ENCODE measurements at regions not wholly inside any gene's neighbourhood (a gene's known extent, or its start where the extent isn't known, plus 50 kb on each side); places are given as distances from the start of the nearest gene placed in this dataset.

GRCh38 chr13:73879346-73880015 is 254.7 kb downstream of the KLF12 start:
- DNase-seq, result no peak

- no peak for DNase-seq
Measured at GRCh38 chr13:73877399-73877798, 256.8 kb downstream of the KLF12 start.

- no peak for DNase-seq
Measured at GRCh38 chr13:73876323-73876722, 257.9 kb downstream of the KLF12 start.

GRCh38 chr13:73873940-73874830 is 260.0 kb downstream of the KLF12 start:
- DNase-seq, result no peak

GRCh38 chr13:73872397-73872796 is 261.8 kb downstream of the KLF12 start:
- DNase-seq, result no peak

GRCh38 chr13:73870970-73871935 is 263.0 kb downstream of the KLF12 start:
- no peak for DNase-seq

- no peak for DNase-seq
Measured at GRCh38 chr13:73870036-73870741, 264.0 kb downstream of the KLF12 start.

- no peak for DNase-seq
Measured at GRCh38 chr13:73865027-73865426, 269.2 kb downstream of the KLF12 start.

GRCh38 chr13:73861136-73861535 is 273.1 kb downstream of the KLF12 start:
- DNase-seq, result no peak

- no peak for DNase-seq
Measured at GRCh38 chr13:73860501-73860900, 273.7 kb downstream of the KLF12 start.

GRCh38 chr13:73859841-73860240 is 274.4 kb downstream of the KLF12 start:
- DNase-seq, result no peak

GRCh38 chr13:73857106-73857505 is 277.1 kb downstream of the KLF12 start:
- DNase-seq, result no peak

- DNase-seq, result no peak
Measured at GRCh38 chr13:73851104-73851503, 283.1 kb downstream of the KLF12 start.

- no peak for DNase-seq
Measured at GRCh38 chr13:73850104-73850873, 283.9 kb downstream of the KLF12 start.

- DNase-seq, result no peak
Measured at GRCh38 chr13:73849292-73849691, 284.9 kb downstream of the KLF12 start.

GRCh38 chr13:73844986-73845385 is 289.2 kb downstream of the KLF12 start:
- no peak for DNase-seq

GRCh38 chr13:73842626-73843025 is 291.6 kb downstream of the KLF12 start:
- DNase-seq, result no peak

GRCh38 chr13:73842184-73842583 is 292.0 kb downstream of the KLF12 start:
- no peak for DNase-seq

- no peak for DNase-seq
Measured at GRCh38 chr13:73837147-73837546, 297.1 kb downstream of the KLF12 start.

- DNase-seq, result no peak
Measured at GRCh38 chr13:73835138-73835721, 299.0 kb downstream of the KLF12 start.

Data from NCI-H2029 treated with DMSO at 0.1 percent for 48 hours (cell line).